ENCODE measurements at regions not wholly inside any gene's neighbourhood (a gene's known extent, or its start where the extent isn't known, plus 50 kb on each side); places are given as distances from the start of the nearest gene placed in this dataset.

- TF ChIP-seq, protein P1, sequence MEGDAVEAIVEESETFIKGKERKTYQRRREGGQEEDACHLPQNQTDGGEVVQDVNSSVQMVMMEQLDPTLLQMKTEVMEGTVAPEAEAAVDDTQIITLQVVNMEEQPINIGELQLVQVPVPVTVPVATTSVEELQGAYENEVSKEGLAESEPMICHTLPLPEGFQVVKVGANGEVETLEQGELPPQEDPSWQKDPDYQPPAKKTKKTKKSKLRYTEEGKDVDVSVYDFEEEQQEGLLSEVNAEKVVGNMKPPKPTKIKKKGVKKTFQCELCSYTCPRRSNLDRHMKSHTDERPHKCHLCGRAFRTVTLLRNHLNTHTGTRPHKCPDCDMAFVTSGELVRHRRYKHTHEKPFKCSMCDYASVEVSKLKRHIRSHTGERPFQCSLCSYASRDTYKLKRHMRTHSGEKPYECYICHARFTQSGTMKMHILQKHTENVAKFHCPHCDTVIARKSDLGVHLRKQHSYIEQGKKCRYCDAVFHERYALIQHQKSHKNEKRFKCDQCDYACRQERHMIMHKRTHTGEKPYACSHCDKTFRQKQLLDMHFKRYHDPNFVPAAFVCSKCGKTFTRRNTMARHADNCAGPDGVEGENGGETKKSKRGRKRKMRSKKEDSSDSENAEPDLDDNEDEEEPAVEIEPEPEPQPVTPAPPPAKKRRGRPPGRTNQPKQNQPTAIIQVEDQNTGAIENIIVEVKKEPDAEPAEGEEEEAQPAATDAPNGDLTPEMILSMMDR (conservative IDR thresholded peaks at IDR 0.05; ENCODE audit: low read depth, low read length): no peak
- no peak for TF ChIP-seq EZH2 (IDR thresholded peaks at IDR 0.05; ENCODE audit: borderline replicate concordance, low read depth, low read length, poor library complexity, severe bottlenecking)
These were observed 1176.8 kb downstream of the EFNA5 start for GRCh38 chr5:106493910-106494309.

Measured in A673 (cell line).